Anterior cingulate cortex (tissue), 58 donors: ENCODE measurements at regions not wholly inside any gene's neighbourhood (a gene's known extent, or its start where the extent isn't known, plus 50 kb on each side); places are given as distances from the start of the nearest gene placed in this dataset.
"Not testable (repeated sequence)": the region's sequence is repeated elsewhere in the genome, so short reads cannot be mapped to it uniquely, and the experiment has no call there.

Experiments
- DNase-seq, 58 donors: peaks; one replicate each; lab custom pipeline; 2025; lab: John Stamatoyannopoulos, UW

- no peak for DNase-seq
These were observed 393.2 kb upstream of the SPAG17 start for GRCh38 chr1:118578276-118578675.

- DNase-seq = no peak
These were observed 390.0 kb upstream of the SPAG17 start for GRCh38 chr1:118575060-118575459.

GRCh38 chr1:118564961-118565703, 380.1 kb upstream of the SPAG17 start:
- no peak for DNase-seq

GRCh38 chr1:118563981-118564951, 379.2 kb upstream of the SPAG17 start:
- DNase-seq = peak in 2 of 58 donors; percentile 2 to 9

GRCh38 chr1:118558933-118559332, 373.9 kb upstream of the SPAG17 start:
- no peak for DNase-seq

GRCh38 chr1:118556936-118557335, 371.9 kb upstream of the SPAG17 start:
- DNase-seq = no peak

- no peak for DNase-seq
These were observed 370.6 kb upstream of the SPAG17 start for GRCh38 chr1:118555638-118556037.

GRCh38 chr1:118535901-118536300, 350.9 kb upstream of the SPAG17 start:
- no peak for DNase-seq

- DNase-seq = not testable (repeated sequence)
These were observed 326.9 kb upstream of the SPAG17 start for GRCh38 chr1:118511922-118512321.

GRCh38 chr1:118504867-118505266, 319.8 kb upstream of the SPAG17 start:
- no peak for DNase-seq

GRCh38 chr1:118504221-118504644, 319.2 kb upstream of the SPAG17 start:
- no peak for DNase-seq

GRCh38 chr1:118503752-118504151, 318.7 kb upstream of the SPAG17 start:
- no peak for DNase-seq

- DNase-seq = no peak
These were observed 310.0 kb upstream of the SPAG17 start for GRCh38 chr1:118494998-118495397.

GRCh38 chr1:118488787-118489186, 303.8 kb upstream of the SPAG17 start:
- DNase-seq = no peak

GRCh38 chr1:118487932-118488331, 302.9 kb upstream of the SPAG17 start:
- no peak for DNase-seq

GRCh38 chr1:118487091-118487490, 302.1 kb upstream of the SPAG17 start:
- DNase-seq = no peak

GRCh38 chr1:118486199-118486598, 301.2 kb upstream of the SPAG17 start:
- DNase-seq = no peak

GRCh38 chr1:118485757-118486156, 300.7 kb upstream of the SPAG17 start:
- no peak for DNase-seq

GRCh38 chr1:118484893-118485292, 299.9 kb upstream of the SPAG17 start:
- no peak for DNase-seq

- no peak for DNase-seq
These were observed 298.4 kb upstream of the SPAG17 start for GRCh38 chr1:118483245-118484006.

GRCh38 chr1:118481126-118481525, 296.1 kb upstream of the SPAG17 start:
- DNase-seq = no peak
